RCC 7860 (cell line): ENCODE measurements at regions not wholly inside any gene's neighbourhood (a gene's known extent, or its start where the extent isn't known, plus 50 kb on each side); places are given as distances from the start of the nearest gene placed in this dataset.
"Not testable (repeated sequence)": the region's sequence is repeated elsewhere in the genome, so short reads cannot be mapped to it uniquely, and the experiment has no call there.

Experiments
- DNase-seq: peaks from one replicate; pipeline ENCODE4 v3.0.0-alpha.2; 2015; ENCODE audit warnings: low spot score
- FAIRE-seq: peaks from 2 replicates; lab custom pipeline; 2012; peaks lifted over from hg19 to GRCh38; lab: Jason Lieb, UNC

DNA sequence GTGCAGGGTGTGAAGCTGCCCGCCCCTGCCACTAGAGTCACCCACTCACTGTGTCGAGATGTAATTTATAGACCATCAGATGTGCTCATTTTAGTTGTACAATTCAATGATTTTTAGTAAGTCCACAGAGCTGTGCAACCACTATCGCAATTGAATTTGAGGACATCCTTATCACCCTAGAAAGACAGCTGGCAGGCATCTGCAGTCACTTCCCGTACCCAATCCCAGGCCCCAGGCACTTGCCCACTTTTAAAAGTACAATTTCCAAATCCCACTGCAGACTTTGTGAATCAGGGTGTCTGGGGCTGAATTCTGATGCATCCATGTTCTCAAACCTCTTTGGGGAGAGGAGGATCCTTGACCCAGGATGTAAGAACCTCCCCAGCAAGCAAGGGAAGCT lies 521.3 kb upstream of the SALL3 start:
- FAIRE-seq (no peak), DNase-seq (no peak)

GRCh38 chr18:78459668-78460067 lies 520.0 kb upstream of the SALL3 start:
- no peak for FAIRE-seq
- no peak for DNase-seq

DNA sequence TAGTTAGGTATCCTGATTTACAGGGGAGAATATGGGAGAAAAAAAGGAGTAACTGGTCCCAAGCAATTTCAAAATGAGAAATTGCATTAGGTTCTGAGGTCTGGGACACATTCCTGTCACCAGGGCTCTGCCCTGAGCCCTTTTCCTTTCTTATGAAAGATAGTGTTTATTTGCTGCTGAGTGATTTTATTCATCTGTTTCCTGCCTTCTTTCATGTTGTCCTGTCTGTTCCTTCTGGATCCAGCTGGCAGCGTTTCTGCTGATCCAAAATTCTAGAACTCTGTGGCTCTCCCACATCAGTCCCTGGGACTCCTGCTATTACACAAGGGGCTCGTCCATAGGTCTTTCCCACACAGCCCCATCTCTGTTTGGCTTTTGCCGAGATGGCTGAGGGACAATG lies 519.1 kb upstream of the SALL3 start:
- DNase-seq (no peak), FAIRE-seq (no peak)

DNA sequence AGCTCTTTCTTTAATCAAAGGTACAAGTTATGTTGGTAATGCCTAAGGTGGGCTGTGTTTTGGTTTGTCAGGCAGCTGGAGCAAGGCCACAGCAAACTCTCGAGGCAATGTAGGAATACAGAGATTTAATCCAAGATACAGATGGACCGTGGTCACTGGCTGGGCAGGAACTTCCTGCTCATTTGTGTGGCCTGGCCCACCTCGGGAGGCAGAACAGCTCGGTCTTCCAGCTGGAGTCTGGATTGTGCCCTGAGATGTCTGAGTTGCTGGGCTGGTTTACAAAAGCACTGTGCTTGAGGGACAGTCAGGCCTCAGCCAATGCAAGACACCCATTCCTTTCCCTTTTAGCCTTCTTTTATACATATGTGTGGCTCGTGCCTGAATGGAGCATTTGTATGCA lies 506.1 kb upstream of the SALL3 start:
- FAIRE-seq (no peak), DNase-seq (no peak)

- DNase-seq (no peak), FAIRE-seq (no peak)
Measured at GRCh38 chr18:78477840-78478239, 501.8 kb upstream of the SALL3 start.

- FAIRE-seq (no peak), DNase-seq (no peak)
Measured at GRCh38 chr18:78479443-78479842, 500.2 kb upstream of the SALL3 start.

- no peak for FAIRE-seq
- DNase-seq, result no peak
Measured at GRCh38 chr18:78480262-78481054, 499.2 kb upstream of the SALL3 start.

DNA sequence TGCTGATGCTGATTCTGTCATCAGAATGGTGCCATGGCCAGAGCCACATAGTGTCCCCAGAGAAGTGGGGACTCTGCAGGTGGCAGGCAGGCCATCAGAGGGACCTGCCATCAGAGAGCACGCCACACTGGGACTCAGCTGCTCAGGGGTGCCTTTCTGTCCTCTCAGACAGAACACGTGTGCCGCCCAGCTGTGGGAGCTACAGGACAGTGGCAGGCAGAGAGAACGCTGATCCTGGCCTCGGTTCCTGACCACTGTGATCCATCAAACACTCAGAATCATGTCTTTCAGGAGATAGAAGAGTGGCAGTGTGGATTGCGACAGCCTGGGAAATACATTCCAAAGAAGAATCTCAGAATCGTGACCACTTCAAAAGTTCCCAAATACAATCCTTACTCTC lies 497.2 kb upstream of the SALL3 start:
- FAIRE-seq, result no peak
- no peak for DNase-seq

DNA sequence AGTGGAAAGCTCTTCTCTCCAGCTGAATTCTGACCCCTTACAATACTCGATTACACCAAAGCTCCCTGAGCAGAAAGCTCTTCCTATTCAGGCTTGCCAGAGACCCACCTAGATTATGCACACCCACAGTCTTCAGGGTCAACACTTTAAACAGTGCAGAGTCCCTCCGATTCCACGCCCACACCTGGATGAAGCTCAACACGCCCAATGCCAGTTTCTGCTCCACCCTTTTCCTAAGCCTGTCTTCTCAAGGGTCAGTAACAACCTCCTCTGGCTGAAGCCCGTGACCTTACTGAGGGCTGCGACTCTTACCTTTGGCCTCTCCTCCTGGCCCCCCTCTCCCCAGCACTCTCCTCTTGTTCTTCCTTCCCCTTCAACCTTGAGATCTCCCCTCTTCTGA lies 492.0 kb upstream of the SALL3 start:
- no peak for FAIRE-seq
- no peak for DNase-seq

DNA sequence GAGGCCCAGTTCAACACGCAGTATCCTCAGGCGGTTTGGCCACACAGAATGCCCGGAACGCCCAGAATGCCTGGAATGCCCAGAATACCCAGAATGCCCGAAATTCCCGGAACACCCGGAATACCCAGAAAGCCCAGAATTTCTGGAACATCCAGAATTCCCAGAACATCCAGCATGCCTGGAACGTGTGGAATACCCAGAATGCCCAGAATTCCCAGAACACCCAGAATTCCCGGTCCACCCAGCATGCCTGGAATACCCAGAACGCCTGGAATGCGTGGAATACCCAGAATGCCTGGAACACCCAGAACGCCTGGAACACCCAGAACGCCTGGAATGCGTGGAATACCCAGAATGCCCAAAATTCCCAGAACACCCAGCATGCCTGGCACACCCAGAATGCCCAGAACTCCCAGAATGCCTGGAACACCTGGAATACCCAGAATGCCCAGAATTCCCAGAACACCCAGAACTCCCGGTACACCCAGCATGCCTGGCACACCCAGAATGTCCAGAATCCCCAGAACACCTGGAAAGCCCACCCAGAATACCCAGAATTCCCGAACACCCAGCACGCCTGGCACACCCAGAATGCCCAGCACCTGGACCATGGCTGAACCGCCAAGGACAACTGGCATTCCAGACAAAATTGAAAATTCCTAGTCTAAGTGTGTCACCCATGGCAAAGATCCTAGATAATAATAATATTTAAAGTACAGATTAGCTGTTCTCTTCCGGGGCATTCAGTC lies 487.4 kb upstream of the SALL3 start:
- DNase-seq, result no peak
- no peak for FAIRE-seq

DNA sequence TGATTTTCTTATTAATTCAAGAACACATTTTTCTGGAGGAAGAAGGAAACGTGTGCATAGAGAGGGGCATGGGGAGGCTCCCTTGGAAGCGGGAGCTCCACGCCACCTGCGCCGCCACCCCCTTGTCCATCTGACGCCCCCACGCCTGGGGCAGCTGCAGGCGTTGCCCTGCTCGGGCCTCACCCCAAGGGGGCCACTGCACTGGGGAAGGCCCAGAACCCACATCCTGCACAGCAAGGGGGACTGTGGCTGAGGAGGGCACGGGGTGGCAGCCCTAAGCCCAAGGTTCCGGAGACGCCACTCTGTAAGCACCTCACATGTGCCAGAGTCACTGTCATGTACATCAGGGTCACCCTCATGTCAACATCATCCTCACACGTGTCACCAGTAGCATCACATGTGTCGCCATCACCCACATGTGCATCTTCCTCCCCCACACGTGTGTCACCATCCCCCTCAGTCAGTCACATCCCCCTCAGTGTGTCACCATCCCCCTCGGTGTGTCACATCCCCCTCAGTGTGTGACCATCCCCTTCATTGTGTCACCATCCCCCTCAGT lies 486.7 kb upstream of the SALL3 start:
- FAIRE-seq (no peak), DNase-seq (no peak)

- DNase-seq, result not testable (repeated sequence)
Measured at GRCh38 chr18:78493490-78493889, 486.1 kb upstream of the SALL3 start.

GRCh38 chr18:78494204-78495085 lies 485.2 kb upstream of the SALL3 start:
- no peak for FAIRE-seq

More at GRCh38 chr18:78493490-78493889, 486.1 kb upstream of the SALL3 start:
- FAIRE-seq, result not testable (repeated sequence)

DNA sequence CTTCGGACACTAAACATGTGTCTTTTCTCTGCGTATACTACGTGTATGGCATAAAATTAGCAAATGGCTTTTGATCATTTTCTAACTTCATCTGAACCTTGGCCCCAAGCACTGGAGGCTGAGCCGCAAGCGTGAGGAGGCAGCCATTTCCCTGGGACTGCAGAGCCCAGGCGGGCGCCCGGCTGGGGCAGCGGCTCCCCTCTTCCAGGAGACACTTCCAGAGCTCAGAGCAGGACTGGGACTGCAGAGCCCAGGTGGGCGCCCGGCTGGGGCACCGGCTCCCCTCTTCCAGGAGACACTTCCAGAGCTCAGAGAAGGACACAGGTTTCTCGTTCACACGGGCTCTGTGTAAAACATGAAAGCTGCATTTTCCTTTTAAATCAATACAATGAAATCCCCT lies 484.1 kb upstream of the SALL3 start:
- DNase-seq, result no peak
- no peak for FAIRE-seq

More at GRCh38 chr18:78494204-78495085, 485.2 kb upstream of the SALL3 start:
- DNase-seq, result no peak

DNA sequence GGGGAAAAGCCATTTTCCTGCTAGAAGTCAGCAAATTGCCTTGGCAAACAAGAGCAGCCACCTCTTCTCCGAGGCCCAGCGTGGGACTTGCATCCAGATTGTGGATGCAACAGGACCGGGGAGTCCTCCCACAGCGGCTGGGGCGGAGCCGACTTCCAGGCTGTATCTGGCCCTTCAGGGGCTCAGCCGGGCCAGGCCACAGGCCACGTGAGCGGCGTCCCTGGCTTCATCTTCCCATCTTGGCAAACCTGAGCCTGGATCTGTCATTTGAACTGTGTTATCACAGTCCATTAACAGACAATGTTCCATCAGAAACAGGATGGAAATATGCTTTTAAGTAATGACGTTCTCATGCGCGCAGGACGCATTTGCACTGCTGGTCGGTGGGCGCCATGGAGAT lies 483.5 kb upstream of the SALL3 start:
- FAIRE-seq, result no peak

DNA sequence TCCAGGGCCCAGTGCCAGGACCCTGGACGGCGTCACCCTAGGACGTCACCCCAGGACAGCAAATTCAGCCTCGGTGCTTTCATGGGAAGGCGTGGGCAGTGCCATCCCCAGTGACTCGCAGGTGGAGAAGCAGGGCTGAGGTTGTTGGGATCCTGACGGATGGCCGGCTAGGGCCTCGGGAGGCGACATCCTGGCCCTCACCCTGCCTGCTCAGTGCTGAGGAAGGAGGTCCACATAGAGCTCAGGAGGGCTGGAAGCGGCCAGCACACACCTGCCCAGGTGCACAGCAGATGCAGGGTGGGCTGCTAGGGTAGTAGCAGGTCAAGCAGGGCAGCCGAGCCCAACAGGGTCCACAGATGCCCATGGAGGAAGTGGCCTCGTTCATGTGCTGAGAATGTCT lies 482.0 kb upstream of the SALL3 start:
- no peak for FAIRE-seq
- no peak for DNase-seq

More for the DNA sequence above, 483.5 kb upstream of the SALL3 start:
- DNase-seq, result no peak

DNA sequence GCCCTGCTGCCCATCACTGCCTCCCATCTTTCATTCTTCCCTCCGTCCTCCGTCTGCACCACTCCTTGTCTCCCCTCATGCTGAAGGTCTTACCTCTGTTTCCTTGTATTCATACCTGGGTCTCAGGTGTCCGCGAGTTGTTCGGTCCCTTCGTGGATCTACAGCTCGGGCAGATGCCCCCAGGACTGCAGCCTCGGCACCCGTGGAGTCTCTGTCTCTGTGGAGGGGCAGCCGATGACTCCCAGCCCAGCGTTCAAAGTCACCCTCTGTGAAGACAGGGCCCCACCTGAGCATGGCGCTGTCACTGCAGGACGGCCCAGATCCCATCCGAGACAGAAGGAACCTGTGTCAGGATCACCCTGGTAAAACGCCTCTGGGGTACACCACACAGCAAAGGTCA lies 480.0 kb upstream of the SALL3 start:
- DNase-seq (no peak), FAIRE-seq (no peak)

DNA sequence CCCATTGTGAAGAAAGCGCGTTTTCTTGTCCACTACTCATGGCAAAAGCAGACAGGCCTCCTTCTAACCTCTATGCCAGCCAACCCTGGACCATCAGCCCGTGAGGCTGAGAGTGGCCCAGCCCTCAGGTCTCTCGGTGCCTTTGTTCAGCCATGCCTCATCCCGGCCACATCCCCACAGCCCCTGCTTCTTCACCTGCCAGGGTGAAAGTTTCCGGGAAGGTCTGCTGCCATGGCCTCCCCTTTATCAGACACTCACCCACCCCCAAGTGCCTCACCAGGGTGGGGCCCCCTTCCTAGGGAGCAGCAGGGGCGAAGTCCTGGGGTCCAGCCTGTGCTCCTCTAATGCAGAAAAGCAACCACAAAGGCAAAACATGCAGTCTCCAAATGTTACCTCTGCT lies 478.4 kb upstream of the SALL3 start:
- no peak for DNase-seq

GRCh38 chr18:78503129-78503528 lies 476.5 kb upstream of the SALL3 start:
- no peak for FAIRE-seq
- no peak for DNase-seq

More for the DNA sequence above, 478.4 kb upstream of the SALL3 start:
- no peak for FAIRE-seq

- FAIRE-seq (no peak), DNase-seq (no peak)
Measured at GRCh38 chr18:78505851-78506461, 473.7 kb upstream of the SALL3 start.
